ENCODE measurements at regions not wholly inside any gene's neighbourhood (a gene's known extent, or its start where the extent isn't known, plus 50 kb on each side); places are given as distances from the start of the nearest gene placed in this dataset.

- no peak for TF ChIP-seq CTCF (IDR thresholded peaks at IDR 0.05)
- TF ChIP-seq POLR2A (IDR thresholded peaks at IDR 0.05): no peak
These were observed 69.3 kb upstream of the CPOX start for GRCh38 chr3:98662699-98663098.
